HG03025 (cell line): ENCODE measurements at regions not wholly inside any gene's neighbourhood (a gene's known extent, or its start where the extent isn't known, plus 50 kb on each side); places are given as distances from the start of the nearest gene placed in this dataset.

Experiments used
- ATAC-seq: cut with Tn5 transposase; IDR thresholded peaks from one replicate; pipeline ENCODE4 v1.9.1; 2021; ENCODE audit warnings: mild to moderate bottlenecking, moderate library complexity; ENCODE audit not compliant: unreplicated experiment, low FRiP score

GRCh38 chr11:30153008-30153407 lies 77.8 kb upstream of the FSHB start:
- no peak for ATAC-seq

DNA sequence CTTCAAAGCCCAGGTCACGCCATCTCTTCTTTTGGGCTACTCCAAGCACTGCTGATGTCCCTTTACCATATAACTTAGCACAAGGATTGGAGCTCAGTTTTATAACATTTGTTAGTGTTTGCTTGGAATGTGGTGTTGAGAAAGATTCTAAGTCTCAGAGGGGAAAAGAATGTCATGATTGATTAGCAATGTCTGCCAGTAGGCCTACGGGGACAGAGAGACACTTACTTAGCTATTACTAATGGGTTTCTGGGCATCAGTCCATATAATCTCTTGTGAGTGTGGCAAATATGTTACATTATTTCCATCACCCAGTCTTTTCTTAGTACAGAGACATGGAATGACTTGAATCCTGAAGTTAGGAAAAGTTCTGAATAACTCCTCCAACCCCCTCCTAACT lies 75.4 kb upstream of the FSHB start:
- no peak for ATAC-seq

DNA sequence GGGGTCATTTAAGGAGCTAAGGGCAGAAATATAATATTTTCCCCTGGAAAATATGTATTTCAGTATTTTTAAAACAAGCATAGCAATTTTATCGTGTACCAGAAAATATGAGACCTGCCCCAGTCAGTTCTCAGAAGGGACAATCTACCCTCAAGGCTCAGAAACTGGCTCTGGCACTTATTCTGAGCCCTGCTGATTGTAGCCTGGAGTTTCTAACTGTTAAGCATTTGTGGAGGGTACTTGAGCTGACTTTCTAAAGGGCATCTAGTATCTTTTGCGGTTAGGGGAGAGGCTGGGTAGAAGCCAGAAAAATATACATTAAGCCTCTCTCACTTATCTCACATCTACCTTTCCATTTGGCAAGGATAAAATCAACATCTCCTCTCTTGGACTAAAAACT lies 71.3 kb upstream of the FSHB start:
- no peak for ATAC-seq

DNA sequence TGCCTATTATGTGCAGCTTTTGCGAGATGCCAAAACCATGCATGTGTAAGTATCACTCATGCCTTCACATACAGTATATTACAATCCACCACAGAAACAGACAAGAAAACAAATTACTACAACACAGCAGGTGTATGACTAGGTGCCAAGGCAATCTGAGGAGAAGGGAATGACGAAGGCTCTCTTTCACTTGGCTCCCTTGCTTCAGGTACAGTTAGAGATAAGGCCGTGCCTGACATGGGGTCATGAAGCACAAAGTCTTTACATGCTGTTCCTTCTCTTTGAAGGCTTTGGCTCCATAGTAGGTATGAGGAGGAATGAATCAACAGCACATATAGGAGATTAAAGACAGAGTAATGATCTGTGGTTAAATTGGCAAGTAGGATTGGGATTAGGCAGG lies 65.2 kb upstream of the FSHB start:
- no peak for ATAC-seq

- no peak for ATAC-seq
Measured at GRCh38 chr11:30171661-30172060, 59.2 kb upstream of the FSHB start.

DNA sequence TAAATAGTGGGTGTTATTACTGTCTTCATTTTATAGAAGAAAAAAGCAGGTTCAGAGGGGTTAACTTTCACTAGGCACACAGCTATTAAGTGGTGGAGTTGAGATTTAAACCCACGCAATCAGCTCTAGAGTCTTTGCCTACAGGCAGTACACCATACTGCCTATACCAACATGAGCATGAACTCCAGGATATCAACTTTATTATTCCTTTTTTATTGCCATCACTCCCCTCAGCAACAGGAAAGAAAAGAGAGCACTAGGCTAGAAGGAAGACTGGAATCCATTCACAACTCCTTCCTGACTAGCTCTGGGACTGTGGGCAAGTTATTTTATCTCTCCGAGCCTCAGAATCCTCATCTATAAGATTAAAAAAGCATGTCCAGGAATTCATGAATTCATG lies 58.7 kb upstream of the FSHB start:
- no peak for ATAC-seq

DNA sequence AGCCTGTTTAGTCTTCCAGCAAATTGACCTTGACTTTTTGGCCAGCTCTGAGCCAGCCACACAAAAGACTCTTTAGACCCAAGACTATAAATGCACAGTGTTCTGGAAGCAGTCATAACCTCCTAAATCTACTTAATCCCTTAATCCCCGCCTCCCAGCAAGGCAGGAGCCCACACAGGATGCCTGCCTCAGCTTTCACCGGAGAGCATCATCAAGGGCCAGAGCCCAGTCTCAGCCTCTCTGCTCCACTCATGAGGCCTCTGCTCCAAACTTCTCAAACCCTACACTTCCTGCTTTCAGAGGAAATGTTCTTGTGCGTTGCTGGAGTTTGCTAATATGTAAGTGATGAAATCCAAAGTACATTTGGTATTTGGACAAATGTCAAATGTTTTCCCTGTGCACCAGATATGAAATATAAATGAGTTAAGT lies 57.9 kb upstream of the FSHB start:
- ATAC-seq, result no peak

DNA sequence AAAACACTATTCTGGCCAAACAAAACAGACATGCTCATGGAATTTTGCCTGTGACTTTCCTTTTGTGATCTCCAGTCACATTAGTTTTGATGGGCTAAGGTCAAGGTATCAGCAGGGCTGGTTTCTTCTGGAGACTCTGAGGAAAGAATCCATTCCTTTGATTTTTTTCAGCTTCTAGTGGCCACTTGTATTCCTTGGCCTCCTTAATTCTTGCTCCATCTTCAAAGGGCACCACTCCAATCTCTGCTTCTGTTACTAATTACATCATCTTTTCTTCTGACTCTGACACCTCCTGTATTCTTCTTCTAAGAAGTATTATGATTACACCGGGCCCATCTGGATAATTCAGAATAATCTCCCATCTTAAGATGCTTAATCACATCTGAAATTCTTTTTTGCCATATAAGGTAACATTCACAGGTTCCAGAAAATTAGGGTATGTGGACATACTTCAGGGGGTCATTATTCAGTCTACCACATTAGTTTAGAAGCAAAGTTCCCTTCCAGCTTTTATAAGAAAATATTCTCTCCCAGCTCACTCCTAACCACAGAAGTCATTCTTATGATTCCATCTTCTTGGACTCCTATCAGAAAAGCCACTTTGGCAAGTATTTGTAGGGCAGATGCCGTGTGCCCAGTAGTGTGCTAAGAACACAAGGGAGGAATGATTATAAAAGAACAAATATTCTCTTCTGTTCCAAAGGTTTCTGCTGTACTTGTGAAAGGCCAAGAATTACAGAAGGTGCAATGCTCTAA lies 56.4 kb upstream of the FSHB start:
- ATAC-seq, result no peak
